ENCODE measurements at regions not wholly inside any gene's neighbourhood (a gene's known extent, or its start where the extent isn't known, plus 50 kb on each side); places are given as distances from the start of the nearest gene placed in this dataset.
A peak's percentile ranks its signal among the peaks of the same experiment; 100 is the strongest.

- peak; percentile 17 for DNase-seq
Observed at GRCh38 chrX:39577985-39578869, 519.5 kb downstream of the BCOR start.

GRCh38 chrX:39580043-39580442 lies 517.7 kb downstream of the BCOR start:
- DNase-seq = no peak

- no peak for DNase-seq
Observed at GRCh38 chrX:39581411-39581810, 516.3 kb downstream of the BCOR start.

- no peak for DNase-seq
Observed at GRCh38 chrX:39582091-39582490, 515.7 kb downstream of the BCOR start.

- no peak for DNase-seq
Observed at GRCh38 chrX:39582976-39583375, 514.8 kb downstream of the BCOR start.

- DNase-seq = no peak
Observed at GRCh38 chrX:39585808-39586207, 511.9 kb downstream of the BCOR start.

- DNase-seq = no peak
Observed at GRCh38 chrX:39586359-39586758, 511.4 kb downstream of the BCOR start.

GRCh38 chrX:39591099-39591498 lies 506.7 kb downstream of the BCOR start:
- DNase-seq = no peak

- no peak for DNase-seq
Observed at GRCh38 chrX:39592776-39593175, 505.0 kb downstream of the BCOR start.

- no peak for DNase-seq
Observed at GRCh38 chrX:39595977-39596376, 501.8 kb downstream of the BCOR start.

GRCh38 chrX:39596437-39596836 lies 501.3 kb downstream of the BCOR start:
- DNase-seq = no peak

- no peak for DNase-seq
Observed at GRCh38 chrX:39599339-39599738, 498.4 kb downstream of the BCOR start.

- no peak for DNase-seq
Observed at GRCh38 chrX:39600222-39600621, 497.5 kb downstream of the BCOR start.

- DNase-seq = no peak
Observed at GRCh38 chrX:39601231-39602177, 496.3 kb downstream of the BCOR start.

- DNase-seq = no peak
Observed at GRCh38 chrX:39602195-39602594, 495.6 kb downstream of the BCOR start.

GRCh38 chrX:39603230-39603629 lies 494.5 kb downstream of the BCOR start:
- no peak for DNase-seq

GRCh38 chrX:39605183-39605582 lies 492.6 kb downstream of the BCOR start:
- DNase-seq = no peak

GRCh38 chrX:39605866-39606265 lies 491.9 kb downstream of the BCOR start:
- no peak for DNase-seq

GRCh38 chrX:39609941-39610340 lies 487.8 kb downstream of the BCOR start:
- no peak for DNase-seq

GRCh38 chrX:39611468-39611867 lies 486.3 kb downstream of the BCOR start:
- DNase-seq = no peak

- no peak for DNase-seq
Observed at GRCh38 chrX:39613482-39613995, 484.2 kb downstream of the BCOR start.

- DNase-seq = peak; percentile 57
Observed at GRCh38 chrX:39613997-39614679, 483.6 kb downstream of the BCOR start.

GRCh38 chrX:39614680-39614998 lies 483.1 kb downstream of the BCOR start:
- no peak for DNase-seq

All from activated T-cell treated with anti-CD3 and anti-CD28 coated beads for 4 hours (primary cell).